ENCODE measurements at regions not wholly inside any gene's neighbourhood (a gene's known extent, or its start where the extent isn't known, plus 50 kb on each side); places are given as distances from the start of the nearest gene placed in this dataset.

DNA sequence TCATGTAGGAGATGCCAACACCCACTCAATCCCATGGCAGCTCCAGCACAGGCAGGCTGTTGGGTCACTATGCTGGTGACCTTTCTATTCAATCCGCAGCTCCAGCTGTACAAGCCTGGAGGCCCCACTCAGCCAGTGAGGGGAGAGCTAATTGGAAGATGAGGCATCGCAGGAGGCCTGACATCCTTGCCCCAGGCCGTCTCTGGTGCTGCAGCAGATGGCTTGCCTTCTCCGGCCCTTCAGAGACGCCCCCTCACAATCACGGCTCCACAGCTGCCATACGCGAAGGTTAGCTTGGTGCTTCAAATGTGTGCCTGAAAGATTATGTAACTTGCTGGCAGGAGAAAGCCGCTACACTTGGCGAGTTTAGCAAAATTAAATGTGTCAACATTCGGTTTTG lies 104.2 kb upstream of the CLSTN2 start:
- TF ChIP-seq POLR2AphosphoS5 (IDR thresholded peaks at IDR 0.05; ENCODE audit: low read depth, low read length): no peak
- TF ChIP-seq, protein P1, sequence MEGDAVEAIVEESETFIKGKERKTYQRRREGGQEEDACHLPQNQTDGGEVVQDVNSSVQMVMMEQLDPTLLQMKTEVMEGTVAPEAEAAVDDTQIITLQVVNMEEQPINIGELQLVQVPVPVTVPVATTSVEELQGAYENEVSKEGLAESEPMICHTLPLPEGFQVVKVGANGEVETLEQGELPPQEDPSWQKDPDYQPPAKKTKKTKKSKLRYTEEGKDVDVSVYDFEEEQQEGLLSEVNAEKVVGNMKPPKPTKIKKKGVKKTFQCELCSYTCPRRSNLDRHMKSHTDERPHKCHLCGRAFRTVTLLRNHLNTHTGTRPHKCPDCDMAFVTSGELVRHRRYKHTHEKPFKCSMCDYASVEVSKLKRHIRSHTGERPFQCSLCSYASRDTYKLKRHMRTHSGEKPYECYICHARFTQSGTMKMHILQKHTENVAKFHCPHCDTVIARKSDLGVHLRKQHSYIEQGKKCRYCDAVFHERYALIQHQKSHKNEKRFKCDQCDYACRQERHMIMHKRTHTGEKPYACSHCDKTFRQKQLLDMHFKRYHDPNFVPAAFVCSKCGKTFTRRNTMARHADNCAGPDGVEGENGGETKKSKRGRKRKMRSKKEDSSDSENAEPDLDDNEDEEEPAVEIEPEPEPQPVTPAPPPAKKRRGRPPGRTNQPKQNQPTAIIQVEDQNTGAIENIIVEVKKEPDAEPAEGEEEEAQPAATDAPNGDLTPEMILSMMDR (IDR thresholded peaks at IDR 0.05 in 2 of 3, conservative IDR thresholded peaks at IDR 0.05 in 1 of 3; ENCODE audit: borderline replicate concordance in 1 of 3, insufficient read depth in 1 of 3, low read depth in 2 of 3, low read length in 2 of 3): no peak
- no peak for TF ChIP-seq RAD21 (IDR thresholded peaks at IDR 0.05; ENCODE audit: low read depth)
- TF ChIP-seq EZH2phosphoT487 (IDR thresholded peaks at IDR 0.05; ENCODE audit: borderline replicate concordance): no peak
- TF ChIP-seq POLR2A (IDR thresholded peaks at IDR 0.05; ENCODE audit: borderline replicate concordance, extremely low read depth, insufficient read depth, insufficient read length): no peak
- no peak for TF ChIP-seq SRF (IDR thresholded peaks at IDR 0.05; ENCODE audit: low read depth)
- TF ChIP-seq, protein P2, sequence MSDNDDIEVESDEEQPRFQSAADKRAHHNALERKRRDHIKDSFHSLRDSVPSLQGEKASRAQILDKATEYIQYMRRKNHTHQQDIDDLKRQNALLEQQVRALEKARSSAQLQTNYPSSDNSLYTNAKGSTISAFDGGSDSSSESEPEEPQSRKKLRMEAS (IDR thresholded peaks at IDR 0.05): no peak
- TF ChIP-seq ELF1 (IDR thresholded peaks at IDR 0.05; ENCODE audit: borderline replicate concordance, low read depth): no peak
- no peak for TF ChIP-seq CEBPB (IDR thresholded peaks at IDR 0.05; ENCODE audit: low read depth)

Measured in HCT116 (cell line).